Thyroid gland (tissue), 4 donors: ENCODE measurements at regions not wholly inside any gene's neighbourhood (a gene's known extent, or its start where the extent isn't known, plus 50 kb on each side); places are given as distances from the start of the nearest gene placed in this dataset.
A peak's percentile ranks its signal among the peaks of the same experiment; 100 is the strongest.

Source experiments
- DNase-seq, 2 donors: peaks; one replicate each; pipeline ENCODE4 v3.0.0-alpha.2; 2019
- H3K27ac ChIP-seq, 3 donors: fragments of 200-600 bp; sonication (generic); 1 replicate in 2 of 3; 2 replicates in 1 of 3; pipeline ENCODE4 v1.5.1; 2016 to 2019; ENCODE audit warnings: mild to moderate bottlenecking in 1 of 3, moderate library complexity in 1 of 3
- H3K27me3 ChIP-seq: fragments of 200-600 bp; sonication (generic); one replicate; pipeline ENCODE4 v1.5.1; 2019
- H3K36me3 ChIP-seq, 2 donors: fragments of 200-600 bp; sonication (generic); one replicate each; pipeline ENCODE4 v1.5.1; 2016 to 2019
- H3K4me1 ChIP-seq, 2 donors: fragments of 200-600 bp; sonication (generic); one replicate each; pipeline ENCODE4 v1.5.1; 2017 to 2019
- H3K4me3 ChIP-seq, 3 donors: fragments of 200-600 bp; sonication (generic); replicated peaks in 1 of 3; 1 replicate in 2 of 3; 2 replicates in 1 of 3; pipeline ENCODE4 v1.5.1; 2016; ENCODE audit warnings: mild to moderate bottlenecking in 1 of 3
- H3K9me3 ChIP-seq: fragments of 200-600 bp; sonication (generic); one replicate; pipeline ENCODE4 v1.5.1; 2017
- POLR2A ChIP-seq, 2 donors: fragments of 450-650 bp; IDR thresholded peaks; one replicate each; pipeline ENCODE4 v1.6.1; 2017; ENCODE audit warnings: antibody characterized with exemption in 2 of 2, mild to moderate bottlenecking in 2 of 2, moderate library complexity in 1 of 2
- WGBS, 2 donors: methylation state at CpG; one replicate each; pipeline ENCODE4 v1.1.5; 2017; 5-methylcytosine and 5-hydroxymethylcytosine counted together
- intact Hi-C: fragments of 100-400 bp; cut with DNase I; formaldehyde crosslinking; loops from one replicate; pipeline ENCODE4 v1.15.1; 2023
- TF ChIP-seq, protein P1 (sequence below), 6 experiments: fragments of 200-600 bp in 3 of 6; fragments of 450-650 bp in 3 of 6; sonication (generic) in 3 of 6; IDR thresholded peaks; one replicate each; pipeline ENCODE4 v1.5.1; 2016 to 2019; ENCODE audit warnings: antibody characterized with exemption in 6 of 6, mild to moderate bottlenecking in 2 of 6, inconsistent platforms in 1 of 6, moderate library complexity in 1 of 6

- intact Hi-C loops = no loop called here
- no peak overlapping the region for H3K4me3 ChIP-seq
- DNase-seq = no peak
- no peak overlapping the region for H3K27ac ChIP-seq
- H3K27me3 ChIP-seq = no peaks in the 10 kb centered on the region
- TF ChIP-seq, protein P1, sequence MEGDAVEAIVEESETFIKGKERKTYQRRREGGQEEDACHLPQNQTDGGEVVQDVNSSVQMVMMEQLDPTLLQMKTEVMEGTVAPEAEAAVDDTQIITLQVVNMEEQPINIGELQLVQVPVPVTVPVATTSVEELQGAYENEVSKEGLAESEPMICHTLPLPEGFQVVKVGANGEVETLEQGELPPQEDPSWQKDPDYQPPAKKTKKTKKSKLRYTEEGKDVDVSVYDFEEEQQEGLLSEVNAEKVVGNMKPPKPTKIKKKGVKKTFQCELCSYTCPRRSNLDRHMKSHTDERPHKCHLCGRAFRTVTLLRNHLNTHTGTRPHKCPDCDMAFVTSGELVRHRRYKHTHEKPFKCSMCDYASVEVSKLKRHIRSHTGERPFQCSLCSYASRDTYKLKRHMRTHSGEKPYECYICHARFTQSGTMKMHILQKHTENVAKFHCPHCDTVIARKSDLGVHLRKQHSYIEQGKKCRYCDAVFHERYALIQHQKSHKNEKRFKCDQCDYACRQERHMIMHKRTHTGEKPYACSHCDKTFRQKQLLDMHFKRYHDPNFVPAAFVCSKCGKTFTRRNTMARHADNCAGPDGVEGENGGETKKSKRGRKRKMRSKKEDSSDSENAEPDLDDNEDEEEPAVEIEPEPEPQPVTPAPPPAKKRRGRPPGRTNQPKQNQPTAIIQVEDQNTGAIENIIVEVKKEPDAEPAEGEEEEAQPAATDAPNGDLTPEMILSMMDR (IDR thresholded peaks at IDR 0.05) = no peak
- no peak for TF ChIP-seq POLR2A (IDR thresholded peaks at IDR 0.05)
- H3K36me3 ChIP-seq = no peaks in the 10 kb centered on the region
- 94% methylated on average over 4 of the region's 4 CpGs for WGBS, 2 donors
- peaks cover 26 to 29% of the 10 kb centered on the region in 2 donors for H3K4me1 ChIP-seq
- no peaks in the 10 kb centered on the region for H3K9me3 ChIP-seq
Measured at GRCh38 chr6:11463398-11463780, 74.2 kb upstream of the TMEM170B start.

GRCh38 chr6:11462742-11463397 lies 74.7 kb upstream of the TMEM170B start:
- intact Hi-C loops = no loop called here
- Histone ChIP-seq H3K36me3 (no peaks in the 10 kb centered on the region), H3K9me3 (no peaks in the 10 kb centered on the region), H3K27ac (no peak overlapping the region), H3K27me3 (no peaks in the 10 kb centered on the region), H3K4me3 (no peak overlapping the region), H3K4me1 (peaks cover 26 to 29% of the 10 kb centered on the region in 2 donors)
- no peak for TF ChIP-seq POLR2A (IDR thresholded peaks at IDR 0.05)
- TF ChIP-seq, protein P1 (IDR thresholded peaks at IDR 0.05) = no peak
- 80 to 87% methylated on average over 11 of the region's 11 CpGs for WGBS, 2 donors
- DNase-seq = no peak

DNA sequence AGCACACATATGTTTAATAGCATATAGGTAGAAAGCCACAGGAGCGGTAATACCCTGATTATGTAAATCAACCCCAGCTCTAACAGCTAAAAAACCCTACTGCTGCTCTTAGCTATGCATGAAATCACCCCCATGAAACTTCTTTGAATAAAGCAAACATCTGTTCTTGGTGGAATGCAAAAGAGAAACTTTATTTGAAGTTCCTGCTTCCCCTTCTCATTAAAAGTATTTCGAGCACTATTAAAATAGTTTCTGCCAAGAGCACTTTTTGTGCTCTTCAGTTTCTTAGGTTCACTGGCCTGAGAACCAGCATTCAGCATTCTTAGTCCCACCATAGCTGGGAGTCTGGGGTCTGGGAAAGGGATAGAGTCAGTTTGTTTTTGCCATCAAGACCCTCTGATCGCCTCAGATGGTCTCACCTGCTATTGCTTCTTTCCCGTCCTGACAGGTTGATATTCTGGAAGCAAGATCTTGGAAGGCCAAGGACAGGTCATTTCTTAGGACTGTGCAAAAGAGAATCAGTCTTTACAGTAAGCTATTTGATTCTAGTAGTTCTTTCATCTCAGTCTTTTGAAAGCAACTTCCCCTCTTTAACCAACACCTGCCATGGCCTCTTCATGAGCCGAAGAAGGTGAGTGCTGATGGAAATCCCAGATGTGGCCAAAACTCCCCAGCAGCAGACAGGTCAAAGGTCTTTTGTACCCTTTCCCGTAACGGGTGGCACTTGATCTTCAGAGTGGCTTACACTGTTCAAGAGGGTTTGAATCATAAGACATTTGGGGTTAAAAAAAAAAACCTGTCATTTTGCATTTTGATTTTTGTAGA lies 76.5 kb upstream of the TMEM170B start:
- DNase-seq = no peak
- no peaks in the 10 kb centered on the region for H3K36me3 ChIP-seq
- intact Hi-C loops = no loop called here
- TF ChIP-seq, protein P1 (IDR thresholded peaks at IDR 0.05) = no peak
- no peak for TF ChIP-seq POLR2A (IDR thresholded peaks at IDR 0.05)
- H3K4me3 ChIP-seq = no peak overlapping the region
- H3K27me3 ChIP-seq = no peaks in the 10 kb centered on the region
- WGBS, 2 donors = 47 to 54% methylated on average over 7 of the region's 7 CpGs
- peaks cover 26 to 29% of the 10 kb centered on the region in 2 donors for H3K4me1 ChIP-seq
- peak overlapping the region; percentile 61 to 85 (median 77) for H3K27ac ChIP-seq
- H3K9me3 ChIP-seq = no peaks in the 10 kb centered on the region

GRCh38 chr6:11460001-11460668 lies 77.4 kb upstream of the TMEM170B start:
- peaks cover 26 to 29% of the 10 kb centered on the region in 2 donors for H3K4me1 ChIP-seq
- WGBS, 2 donors = 96 to 97% methylated on average over 4 of the region's 4 CpGs

More at GRCh38 chr6:11460001-11460668, 77.4 kb upstream of the TMEM170B start:
- Histone ChIP-seq H3K36me3 (no peaks in the 10 kb centered on the region), H3K9me3 (no peaks in the 10 kb centered on the region), H3K27me3 (no peaks in the 10 kb centered on the region), H3K27ac (peak overlapping the region; percentile 48 to 85 (median 77)), H3K4me3 (no peak overlapping the region)
- intact Hi-C loops = no loop called here
- TF ChIP-seq POLR2A (IDR thresholded peaks at IDR 0.05) = no peak
- TF ChIP-seq, protein P1 (IDR thresholded peaks at IDR 0.05) = peak in 1 of 6 experiments; percentile 24
- no peak for DNase-seq
